HG03196 (cell line): ENCODE measurements at regions not wholly inside any gene's neighbourhood (a gene's known extent, or its start where the extent isn't known, plus 50 kb on each side); places are given as distances from the start of the nearest gene placed in this dataset.

Experiments used
- ATAC-seq: cut with Tn5 transposase; IDR thresholded peaks from one replicate; pipeline ENCODE4 v1.9.1; 2021; ENCODE audit not compliant: unreplicated experiment

GRCh38 chr3:178485756-178486155 is 50.5 kb upstream of the KCNMB2 start:
- no peak for ATAC-seq
